GM23338 (cell line): ENCODE measurements at regions not wholly inside any gene's neighbourhood (a gene's known extent, or its start where the extent isn't known, plus 50 kb on each side); places are given as distances from the start of the nearest gene placed in this dataset.

ENCODE experiments used
- ATAC-seq: fragments of 200-7000 bp; cut with Tn5 transposase; 3 replicates; pipeline ENCODE4 v1.9.1; 2020
- DNase-seq: peaks from one replicate; pipeline ENCODE4 v3.0.0-alpha.2; 2015; ENCODE audit warnings: low spot score
- H2AFZ ChIP-seq: fragments of 200-600 bp; sonication (generic); 2 replicates; pipeline ENCODE4 v1.8.0; 2016; ENCODE audit warnings: antibody characterized with exemption, mild to moderate bottlenecking, moderate library complexity
- H3F3A ChIP-seq: fragments of 200-600 bp; sonication (generic); replicated peaks from 2 replicates; pipeline ENCODE4 v1.8.0; 2017; ENCODE audit warnings: antibody characterized with exemption, mixed run types, low read depth
- H3K27ac ChIP-seq: fragments of 200-600 bp; sonication (generic); 2 replicates; pipeline ENCODE4 v1.6.1; 2016; ENCODE audit warnings: low read depth
- H3K27me3 ChIP-seq: fragments of 200-600 bp; sonication (generic); 2 replicates; pipeline ENCODE4 v1.8.0; 2016; ENCODE audit warnings: mild to moderate bottlenecking, mixed run types, moderate library complexity; ENCODE audit not compliant: insufficient read depth
- H3K36me3 ChIP-seq: fragments of 200-600 bp; sonication (generic); 2 replicates; pipeline ENCODE4 v1.8.0; 2016; ENCODE audit warnings: mild to moderate bottlenecking; ENCODE audit not compliant: insufficient read depth
- H3K4me1 ChIP-seq: fragments of 200-600 bp; sonication (generic); 2 replicates; pipeline ENCODE4 v1.8.0; 2016; ENCODE audit warnings: mild to moderate bottlenecking, moderate library complexity; ENCODE audit not compliant: insufficient read depth
- H3K4me2 ChIP-seq: fragments of 200-600 bp; sonication (generic); 2 replicates; pipeline ENCODE4 v1.7.1; 2017; ENCODE audit warnings: mixed run types
- H3K4me3 ChIP-seq: fragments of 200-600 bp; sonication (generic); 2 replicates; pipeline ENCODE4 v1.6.1; 2016; ENCODE audit warnings: mixed run types
- H3K79me2 ChIP-seq: fragments of 200-600 bp; sonication (generic); replicated peaks from 2 replicates; pipeline ENCODE4 v1.8.0; 2017; ENCODE audit warnings: mild to moderate bottlenecking; ENCODE audit not compliant: insufficient read depth
- H3K9me2 ChIP-seq: fragments of 200-600 bp; sonication (generic); 2 replicates; pipeline ENCODE4 v1.8.0; 2017; ENCODE audit not compliant: insufficient read depth
- H4K20me1 ChIP-seq: fragments of 200-600 bp; sonication (generic); replicated peaks from 2 replicates; pipeline ENCODE4 v1.8.0; 2017; ENCODE audit warnings: mild to moderate bottlenecking; ENCODE audit not compliant: insufficient read depth
- H3K27ac Mint-ChIP-seq: 2 replicates; pipeline ENCODE4 v1.8.0; 2020; ENCODE audit warnings: inconsistent platforms, mild to moderate bottlenecking, moderate library complexity, mixed read lengths
- H3K27me3 Mint-ChIP-seq: 3 replicates; pipeline ENCODE4 v1.8.0; 2022; ENCODE audit warnings: low read depth, mild to moderate bottlenecking, moderate library complexity, mixed read lengths, inconsistent platforms; ENCODE audit not compliant: insufficient read depth, poor library complexity
- H3K36me3 Mint-ChIP-seq: 3 replicates; pipeline ENCODE4 v1.8.0; 2021; ENCODE audit warnings: low read depth, mild to moderate bottlenecking, inconsistent platforms, moderate library complexity, mixed read lengths
- H3K4me1 Mint-ChIP-seq: 3 replicates; pipeline ENCODE4 v1.8.0; 2020; ENCODE audit warnings: mild to moderate bottlenecking, inconsistent platforms, mixed read lengths
- H3K4me3 Mint-ChIP-seq: 3 replicates; pipeline ENCODE4 v1.8.0; 2021; ENCODE audit warnings: moderate library complexity, mild to moderate bottlenecking, inconsistent platforms, mixed read lengths
- H3K9me3 Mint-ChIP-seq: 3 replicates; pipeline ENCODE4 v1.8.0; 2020; ENCODE audit warnings: moderate library complexity, mild to moderate bottlenecking, inconsistent platforms, mixed read lengths
- CREB1 ChIP-seq: fragments of 250-450 bp; sonication (Bioruptor Pico); IDR thresholded peaks from 2 replicates; pipeline ENCODE4 v1.5.0; 2020; ENCODE audit warnings: low read depth, mild to moderate bottlenecking, moderate library complexity
- EZH2 ChIP-seq: fragments of 200-600 bp; sonication (generic); IDR thresholded peaks from one replicate; pipeline ENCODE4 v1.8.0; 2017; ENCODE audit warnings: antibody characterized with exemption, mild to moderate bottlenecking, low read depth; ENCODE audit not compliant: unreplicated experiment
- EZH2phosphoT487 ChIP-seq: fragments of 200-600 bp; sonication (generic); IDR thresholded peaks from one replicate; pipeline ENCODE4 v1.8.1; 2018; ENCODE audit warnings: antibody characterized with exemption; ENCODE audit not compliant: unreplicated experiment
- JUNB ChIP-seq: IDR thresholded peaks from one replicate; pipeline ENCODE4 v1.6.1; 2016; ENCODE audit warnings: antibody characterized with exemption; ENCODE audit not compliant: unreplicated experiment
- NANOG ChIP-seq: IDR thresholded peaks from 2 replicates; pipeline ENCODE4 v1.6.1; 2016; ENCODE audit warnings: antibody characterized with exemption, borderline replicate concordance
- POLR2AphosphoS5 ChIP-seq: IDR thresholded peaks from 2 replicates; pipeline ENCODE4 v1.6.1; 2016; ENCODE audit warnings: antibody characterized with exemption, low read depth
- STAT1 ChIP-seq: IDR thresholded peaks from one replicate; pipeline ENCODE4 v1.6.1; 2016; ENCODE audit warnings: antibody characterized with exemption; ENCODE audit not compliant: unreplicated experiment
- ZNF114 ChIP-seq: fragments of 250-450 bp; sonication (Bioruptor Pico); IDR thresholded peaks from 2 replicates; pipeline ENCODE4 v1.5.0; 2020; ENCODE audit warnings: mild to moderate bottlenecking, moderate library complexity
- ZNF331 ChIP-seq: fragments of 250-450 bp; sonication (Bioruptor Pico); IDR thresholded peaks from 2 replicates; pipeline ENCODE4 v1.5.0; 2020; ENCODE audit warnings: low read depth, mild to moderate bottlenecking, moderate library complexity
- TF ChIP-seq, protein P1 (sequence below), 2 experiments: fragments of 200-600 bp in 1 of 2; sonication (generic) in 1 of 2; conservative IDR thresholded peaks; 2 replicates each; pipeline versions ENCODE4 v1.5.1 to v1.6.1; 2016 to 2017; ENCODE audit warnings: antibody characterized with exemption in 2 of 2, low read depth in 2 of 2, mild to moderate bottlenecking in 2 of 2, moderate library complexity in 1 of 2
- TF ChIP-seq, protein P2 (sequence below): fragments of 250-450 bp; sonication (Bioruptor Pico); IDR thresholded peaks from 2 replicates; pipeline ENCODE4 v1.5.0; 2020; ENCODE audit warnings: mild to moderate bottlenecking, moderate library complexity
- TF ChIP-seq, protein P3 (sequence below): IDR thresholded peaks from 2 replicates; pipeline ENCODE4 v1.6.1; 2016; ENCODE audit warnings: antibody characterized with exemption
- TF ChIP-seq, protein P4 (sequence below): IDR thresholded peaks from one replicate; pipeline ENCODE4 v1.6.1; 2018; ENCODE audit warnings: antibody characterized with exemption; ENCODE audit not compliant: unreplicated experiment

DNA sequence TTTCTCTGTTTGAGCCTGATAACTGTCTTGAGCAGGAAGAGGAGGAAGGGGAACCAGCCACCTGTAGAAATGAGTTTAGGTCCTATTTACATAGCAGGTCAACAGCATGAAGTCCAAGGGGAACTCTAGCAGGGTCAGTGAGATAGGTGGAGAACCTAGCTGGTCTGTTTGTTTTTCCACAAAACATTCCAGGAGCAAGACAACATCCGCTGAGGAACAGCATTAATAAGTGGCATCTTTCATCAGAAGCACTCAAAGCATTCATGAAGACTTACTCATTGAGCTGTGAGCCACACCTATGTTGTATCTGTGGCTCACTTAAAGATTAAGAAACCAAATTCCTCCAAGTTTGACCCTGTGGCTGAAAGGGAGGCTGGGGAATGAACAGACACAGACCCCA is 115.9 kb downstream of the ACTBL2 start:
- H3K36me3 ChIP-seq = no peaks in the 10 kb centered on the region
- Mint-ChIP-seq H3K27ac (no peak overlapping the region), H3K4me1 (no peaks in the 10 kb centered on the region), H3K4me3 (no peak overlapping the region), H3K36me3 (no peaks in the 10 kb centered on the region), H3K9me3 (no peaks in the 10 kb centered on the region), H3K27me3 (no peaks in the 10 kb centered on the region)
- H3K4me2 ChIP-seq = no peak overlapping the region
- no peak for DNase-seq
- H3K4me3 ChIP-seq = no peak overlapping the region
- H3F3A ChIP-seq = no peaks in the 10 kb centered on the region
- H3K79me2 ChIP-seq = no peaks in the 10 kb centered on the region
- no peaks in the 10 kb centered on the region for H4K20me1 ChIP-seq
- no peaks in the 10 kb centered on the region for H3K4me1 ChIP-seq
- no peaks in the 10 kb centered on the region for H3K27me3 ChIP-seq
- no peak overlapping the region for H2AFZ ChIP-seq
- no peak overlapping the region for H3K27ac ChIP-seq
- TF ChIP-seq, protein P1, sequence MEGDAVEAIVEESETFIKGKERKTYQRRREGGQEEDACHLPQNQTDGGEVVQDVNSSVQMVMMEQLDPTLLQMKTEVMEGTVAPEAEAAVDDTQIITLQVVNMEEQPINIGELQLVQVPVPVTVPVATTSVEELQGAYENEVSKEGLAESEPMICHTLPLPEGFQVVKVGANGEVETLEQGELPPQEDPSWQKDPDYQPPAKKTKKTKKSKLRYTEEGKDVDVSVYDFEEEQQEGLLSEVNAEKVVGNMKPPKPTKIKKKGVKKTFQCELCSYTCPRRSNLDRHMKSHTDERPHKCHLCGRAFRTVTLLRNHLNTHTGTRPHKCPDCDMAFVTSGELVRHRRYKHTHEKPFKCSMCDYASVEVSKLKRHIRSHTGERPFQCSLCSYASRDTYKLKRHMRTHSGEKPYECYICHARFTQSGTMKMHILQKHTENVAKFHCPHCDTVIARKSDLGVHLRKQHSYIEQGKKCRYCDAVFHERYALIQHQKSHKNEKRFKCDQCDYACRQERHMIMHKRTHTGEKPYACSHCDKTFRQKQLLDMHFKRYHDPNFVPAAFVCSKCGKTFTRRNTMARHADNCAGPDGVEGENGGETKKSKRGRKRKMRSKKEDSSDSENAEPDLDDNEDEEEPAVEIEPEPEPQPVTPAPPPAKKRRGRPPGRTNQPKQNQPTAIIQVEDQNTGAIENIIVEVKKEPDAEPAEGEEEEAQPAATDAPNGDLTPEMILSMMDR (conservative IDR thresholded peaks at IDR 0.05; ENCODE audit: low read depth in 2 of 2) = no peak
- TF ChIP-seq CREB1 (no peak), JUNB (no peak), NANOG (no peak), POLR2AphosphoS5 (no peak), STAT1 (no peak), ZNF331 (CRISPR knock-in tag) (no peak), EZH2phosphoT487 (no peak), EZH2 (no peak), ZNF114 (CRISPR knock-in tag) (no peak)
- TF ChIP-seq, protein P2, sequence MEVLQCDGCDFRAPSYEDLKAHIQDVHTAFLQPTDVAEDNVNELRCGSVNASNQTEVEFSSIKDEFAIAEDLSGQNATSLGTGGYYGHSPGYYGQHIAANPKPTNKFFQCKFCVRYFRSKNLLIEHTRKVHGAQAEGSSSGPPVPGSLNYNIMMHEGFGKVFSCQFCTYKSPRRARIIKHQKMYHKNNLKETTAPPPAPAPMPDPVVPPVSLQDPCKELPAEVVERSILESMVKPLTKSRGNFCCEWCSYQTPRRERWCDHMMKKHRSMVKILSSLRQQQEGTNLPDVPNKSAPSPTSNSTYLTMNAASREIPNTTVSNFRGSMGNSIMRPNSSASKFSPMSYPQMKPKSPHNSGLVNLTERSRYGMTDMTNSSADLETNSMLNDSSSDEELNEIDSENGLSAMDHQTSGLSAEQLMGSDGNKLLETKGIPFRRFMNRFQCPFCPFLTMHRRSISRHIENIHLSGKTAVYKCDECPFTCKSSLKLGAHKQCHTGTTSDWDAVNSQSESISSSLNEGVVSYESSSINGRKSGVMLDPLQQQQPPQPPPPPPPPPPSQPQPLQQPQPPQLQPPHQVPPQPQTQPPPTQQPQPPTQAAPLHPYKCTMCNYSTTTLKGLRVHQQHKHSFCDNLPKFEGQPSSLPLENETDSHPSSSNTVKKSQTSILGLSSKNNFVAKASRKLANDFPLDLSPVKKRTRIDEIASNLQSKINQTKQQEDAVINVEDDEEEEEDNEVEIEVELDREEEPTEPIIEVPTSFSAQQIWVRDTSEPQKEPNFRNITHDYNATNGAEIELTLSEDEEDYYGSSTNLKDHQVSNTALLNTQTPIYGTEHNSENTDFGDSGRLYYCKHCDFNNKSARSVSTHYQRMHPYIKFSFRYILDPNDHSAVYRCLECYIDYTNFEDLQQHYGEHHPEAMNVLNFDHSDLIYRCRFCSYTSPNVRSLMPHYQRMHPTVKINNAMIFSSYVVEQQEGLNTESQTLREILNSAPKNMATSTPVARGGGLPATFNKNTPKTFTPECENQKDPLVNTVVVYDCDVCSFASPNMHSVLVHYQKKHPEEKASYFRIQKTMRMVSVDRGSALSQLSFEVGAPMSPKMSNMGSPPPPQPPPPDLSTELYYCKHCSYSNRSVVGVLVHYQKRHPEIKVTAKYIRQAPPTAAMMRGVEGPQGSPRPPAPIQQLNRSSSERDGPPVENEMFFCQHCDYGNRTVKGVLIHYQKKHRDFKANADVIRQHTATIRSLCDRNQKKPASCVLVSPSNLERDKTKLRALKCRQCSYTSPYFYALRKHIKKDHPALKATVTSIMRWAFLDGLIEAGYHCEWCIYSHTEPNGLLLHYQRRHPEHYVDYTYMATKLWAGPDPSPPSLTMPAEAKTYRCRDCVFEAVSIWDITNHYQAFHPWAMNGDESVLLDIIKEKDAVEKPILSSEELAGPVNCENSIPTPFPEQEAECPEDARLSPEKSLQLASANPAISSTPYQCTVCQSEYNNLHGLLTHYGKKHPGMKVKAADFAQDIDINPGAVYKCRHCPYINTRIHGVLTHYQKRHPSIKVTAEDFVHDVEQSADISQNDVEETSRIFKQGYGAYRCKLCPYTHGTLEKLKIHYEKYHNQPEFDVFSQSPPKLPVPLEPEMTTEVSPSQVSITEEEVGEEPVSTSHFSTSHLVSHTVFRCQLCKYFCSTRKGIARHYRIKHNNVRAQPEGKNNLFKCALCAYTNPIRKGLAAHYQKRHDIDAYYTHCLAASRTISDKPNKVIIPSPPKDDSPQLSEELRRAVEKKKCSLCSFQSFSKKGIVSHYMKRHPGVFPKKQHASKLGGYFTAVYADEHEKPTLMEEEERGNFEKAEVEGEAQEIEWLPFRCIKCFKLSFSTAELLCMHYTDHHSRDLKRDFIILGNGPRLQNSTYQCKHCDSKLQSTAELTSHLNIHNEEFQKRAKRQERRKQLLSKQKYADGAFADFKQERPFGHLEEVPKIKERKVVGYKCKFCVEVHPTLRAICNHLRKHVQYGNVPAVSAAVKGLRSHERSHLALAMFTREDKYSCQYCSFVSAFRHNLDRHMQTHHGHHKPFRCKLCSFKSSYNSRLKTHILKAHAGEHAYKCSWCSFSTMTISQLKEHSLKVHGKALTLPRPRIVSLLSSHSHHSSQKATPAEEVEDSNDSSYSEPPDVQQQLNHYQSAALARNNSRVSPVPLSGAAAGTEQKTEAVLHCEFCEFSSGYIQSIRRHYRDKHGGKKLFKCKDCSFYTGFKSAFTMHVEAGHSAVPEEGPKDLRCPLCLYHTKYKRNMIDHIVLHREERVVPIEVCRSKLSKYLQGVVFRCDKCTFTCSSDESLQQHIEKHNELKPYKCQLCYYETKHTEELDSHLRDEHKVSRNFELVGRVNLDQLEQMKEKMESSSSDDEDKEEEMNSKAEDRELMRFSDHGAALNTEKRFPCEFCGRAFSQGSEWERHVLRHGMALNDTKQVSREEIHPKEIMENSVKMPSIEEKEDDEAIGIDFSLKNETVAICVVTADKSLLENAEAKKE = no peak
- TF ChIP-seq, protein P3, sequence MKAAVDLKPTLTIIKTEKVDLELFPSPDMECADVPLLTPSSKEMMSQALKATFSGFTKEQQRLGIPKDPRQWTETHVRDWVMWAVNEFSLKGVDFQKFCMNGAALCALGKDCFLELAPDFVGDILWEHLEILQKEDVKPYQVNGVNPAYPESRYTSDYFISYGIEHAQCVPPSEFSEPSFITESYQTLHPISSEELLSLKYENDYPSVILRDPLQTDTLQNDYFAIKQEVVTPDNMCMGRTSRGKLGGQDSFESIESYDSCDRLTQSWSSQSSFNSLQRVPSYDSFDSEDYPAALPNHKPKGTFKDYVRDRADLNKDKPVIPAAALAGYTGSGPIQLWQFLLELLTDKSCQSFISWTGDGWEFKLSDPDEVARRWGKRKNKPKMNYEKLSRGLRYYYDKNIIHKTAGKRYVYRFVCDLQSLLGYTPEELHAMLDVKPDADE = no peak
- TF ChIP-seq, protein P4, sequence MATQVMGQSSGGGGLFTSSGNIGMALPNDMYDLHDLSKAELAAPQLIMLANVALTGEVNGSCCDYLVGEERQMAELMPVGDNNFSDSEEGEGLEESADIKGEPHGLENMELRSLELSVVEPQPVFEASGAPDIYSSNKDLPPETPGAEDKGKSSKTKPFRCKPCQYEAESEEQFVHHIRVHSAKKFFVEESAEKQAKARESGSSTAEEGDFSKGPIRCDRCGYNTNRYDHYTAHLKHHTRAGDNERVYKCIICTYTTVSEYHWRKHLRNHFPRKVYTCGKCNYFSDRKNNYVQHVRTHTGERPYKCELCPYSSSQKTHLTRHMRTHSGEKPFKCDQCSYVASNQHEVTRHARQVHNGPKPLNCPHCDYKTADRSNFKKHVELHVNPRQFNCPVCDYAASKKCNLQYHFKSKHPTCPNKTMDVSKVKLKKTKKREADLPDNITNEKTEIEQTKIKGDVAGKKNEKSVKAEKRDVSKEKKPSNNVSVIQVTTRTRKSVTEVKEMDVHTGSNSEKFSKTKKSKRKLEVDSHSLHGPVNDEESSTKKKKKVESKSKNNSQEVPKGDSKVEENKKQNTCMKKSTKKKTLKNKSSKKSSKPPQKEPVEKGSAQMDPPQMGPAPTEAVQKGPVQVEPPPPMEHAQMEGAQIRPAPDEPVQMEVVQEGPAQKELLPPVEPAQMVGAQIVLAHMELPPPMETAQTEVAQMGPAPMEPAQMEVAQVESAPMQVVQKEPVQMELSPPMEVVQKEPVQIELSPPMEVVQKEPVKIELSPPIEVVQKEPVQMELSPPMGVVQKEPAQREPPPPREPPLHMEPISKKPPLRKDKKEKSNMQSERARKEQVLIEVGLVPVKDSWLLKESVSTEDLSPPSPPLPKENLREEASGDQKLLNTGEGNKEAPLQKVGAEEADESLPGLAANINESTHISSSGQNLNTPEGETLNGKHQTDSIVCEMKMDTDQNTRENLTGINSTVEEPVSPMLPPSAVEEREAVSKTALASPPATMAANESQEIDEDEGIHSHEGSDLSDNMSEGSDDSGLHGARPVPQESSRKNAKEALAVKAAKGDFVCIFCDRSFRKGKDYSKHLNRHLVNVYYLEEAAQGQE = no peak
- no peak for ATAC-seq
- peaks cover 13% of the 10 kb centered on the region; the same call in 1 of the 2 replicates for H3K9me2 ChIP-seq
